ENCODE measurements at regions not wholly inside any gene's neighbourhood (a gene's known extent, or its start where the extent isn't known, plus 50 kb on each side); places are given as distances from the start of the nearest gene placed in this dataset.

DNA sequence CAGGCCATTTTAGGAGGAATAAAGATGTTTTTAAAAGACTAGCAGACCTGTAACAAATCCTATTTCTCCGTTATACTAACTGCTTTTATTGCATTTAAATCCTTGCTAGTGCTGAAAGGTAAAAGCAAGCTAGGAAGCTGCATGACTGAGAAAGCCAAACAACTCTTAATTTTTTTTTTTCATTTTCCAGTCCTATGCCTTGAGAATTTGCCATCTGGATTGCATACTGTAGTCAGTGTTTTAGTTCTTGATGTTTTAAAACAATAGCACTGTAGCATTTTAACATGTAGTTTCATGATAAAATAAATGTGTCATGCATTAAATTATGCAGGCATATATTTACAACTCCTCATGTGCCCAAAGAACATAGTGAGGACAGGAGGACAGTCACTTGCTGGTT, 108.4 kb upstream of the FGF10 start (continued):
- no peak for TF ChIP-seq ZKSCAN5 (CRISPR knock-in tag; IDR thresholded peaks at IDR 0.05)
- no peak for TF ChIP-seq CBX5 (CRISPR knock-in tag; IDR thresholded peaks at IDR 0.05; ENCODE audit: borderline replicate concordance)
- no peak for TF ChIP-seq FUBP1 (CRISPR knock-in tag; IDR thresholded peaks at IDR 0.05; ENCODE audit: borderline replicate concordance)
- TF ChIP-seq, protein P1, sequence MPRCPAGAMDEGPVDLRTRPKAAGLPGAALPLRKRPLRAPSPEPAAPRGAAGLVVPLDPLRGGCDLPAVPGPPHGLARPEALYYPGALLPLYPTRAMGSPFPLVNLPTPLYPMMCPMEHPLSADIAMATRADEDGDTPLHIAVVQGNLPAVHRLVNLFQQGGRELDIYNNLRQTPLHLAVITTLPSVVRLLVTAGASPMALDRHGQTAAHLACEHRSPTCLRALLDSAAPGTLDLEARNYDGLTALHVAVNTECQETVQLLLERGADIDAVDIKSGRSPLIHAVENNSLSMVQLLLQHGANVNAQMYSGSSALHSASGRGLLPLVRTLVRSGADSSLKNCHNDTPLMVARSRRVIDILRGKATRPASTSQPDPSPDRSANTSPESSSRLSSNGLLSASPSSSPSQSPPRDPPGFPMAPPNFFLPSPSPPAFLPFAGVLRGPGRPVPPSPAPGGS (CRISPR knock-in tag; IDR thresholded peaks at IDR 0.05), result no peak
- TF ChIP-seq ZNF143 (CRISPR knock-in tag; IDR thresholded peaks at IDR 0.05), result no peak
- no peak for TF ChIP-seq SCMH1 (CRISPR knock-in tag; IDR thresholded peaks at IDR 0.05; ENCODE audit: borderline replicate concordance)

GRCh38 chr5:44495280-44495679, 106.1 kb upstream of the FGF10 start:
- in situ Hi-C loops (cut with HindIII; ENCODE audit: extremely low pct_ligation_motif_present, low pct_unique_long_range_greater_than_20kb) (no loop called here), intact Hi-C loops (cut with micrococcal nuclease; ENCODE audit: unreplicated experiment) (no loop called here)
- TF ChIP-seq KLF12 (CRISPR knock-in tag; IDR thresholded peaks at IDR 0.05; ENCODE audit: borderline replicate concordance) (no peak), SIX1 (CRISPR knock-in tag; IDR thresholded peaks at IDR 0.05; ENCODE audit: borderline replicate concordance) (no peak), ZNF562 (CRISPR knock-in tag; IDR thresholded peaks at IDR 0.05; ENCODE audit: borderline replicate concordance) (no peak)
- TF ChIP-seq, protein P2, sequence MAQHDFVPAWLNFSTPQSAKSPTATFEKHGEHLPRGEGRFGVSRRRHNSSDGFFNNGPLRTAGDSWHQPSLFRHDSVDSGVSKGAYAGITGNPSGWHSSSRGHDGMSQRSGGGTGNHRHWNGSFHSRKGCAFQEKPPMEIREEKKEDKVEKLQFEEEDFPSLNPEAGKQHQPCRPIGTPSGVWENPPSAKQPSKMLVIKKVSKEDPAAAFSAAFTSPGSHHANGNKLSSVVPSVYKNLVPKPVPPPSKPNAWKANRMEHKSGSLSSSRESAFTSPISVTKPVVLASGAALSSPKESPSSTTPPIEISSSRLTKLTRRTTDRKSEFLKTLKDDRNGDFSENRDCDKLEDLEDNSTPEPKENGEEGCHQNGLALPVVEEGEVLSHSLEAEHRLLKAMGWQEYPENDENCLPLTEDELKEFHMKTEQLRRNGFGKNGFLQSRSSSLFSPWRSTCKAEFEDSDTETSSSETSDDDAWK (CRISPR knock-in tag; IDR thresholded peaks at IDR 0.05), result no peak
- FAIRE-seq, result no peak
- BruUV-seq (replicated peaks), result no TSS peak
- no peaks in the 10 kb centered on the region for H3K4me1 ChIP-seq (ENCODE audit: insufficient read depth, low read length)
- H3K27me3 ChIP-seq (ENCODE audit: control insufficient read depth in 1 of 2, insufficient read depth in 2 of 2, low read length in 2 of 2), result no peaks in the 10 kb centered on the region
- ChIA-PET POLR2A (no interaction called here), CTCF (ENCODE audit: low intra/inter-chr PET ratio, low total read pairs) (no interaction called here)
- no peak overlapping the region for H3K4me3 ChIP-seq (replicated peaks in 1 of 3; ENCODE audit: insufficient read depth in 1 of 3, low read depth in 2 of 3, low read length in 3 of 3)
- no peaks in the 10 kb centered on the region for H3K36me3 ChIP-seq (replicated peaks in 1 of 2; ENCODE audit: control insufficient read depth in 1 of 2, insufficient read depth in 2 of 2, low read length in 2 of 2)
- no peak for ATAC-seq
- 0% methylated on average over 1 of the region's 1 CpG for WGBS (ENCODE audit: low lambda C conversion rate)
- H3K9ac ChIP-seq (ENCODE audit: insufficient read depth, low read depth, low read length), result no peak overlapping the region
- no peaks in the 10 kb centered on the region for H3K79me2 ChIP-seq (ENCODE audit: insufficient read depth, low read length)
- no peak overlapping the region for H2AFZ ChIP-seq (ENCODE audit: low read length)
- DNase-seq (ENCODE audit: low spot score), result no peak
- no peaks in the 10 kb centered on the region for H4K20me1 ChIP-seq (ENCODE audit: insufficient read depth, low read length)
- no peak overlapping the region for H3K27ac ChIP-seq (ENCODE audit: extremely low read length, insufficient read depth, low read length)
- H3K4me2 ChIP-seq (ENCODE audit: low read depth, low read length), result no peak overlapping the region
- no peaks in the 10 kb centered on the region for H3K9me3 ChIP-seq (ENCODE audit: low read length)

Measured in HepG2 (cell line).